NOMO-1 treated with DMSO at 0.1 percent for 48 hours (cell line): ENCODE measurements at regions not wholly inside any gene's neighbourhood (a gene's known extent, or its start where the extent isn't known, plus 50 kb on each side); places are given as distances from the start of the nearest gene placed in this dataset.

Experiments used
- DNase-seq: peaks from one replicate; lab custom pipeline; 2025; ENCODE audit not compliant: unreplicated experiment; lab: John Stamatoyannopoulos, UW

GRCh38 chrX:37287741-37288444 lies 61.3 kb upstream of the PRRG1 start:
- DNase-seq: peak; percentile 40

- no peak for DNase-seq
Observed at GRCh38 chrX:37291924-37292323, 57.2 kb upstream of the PRRG1 start.
